Ectodermal cell (in vitro differentiated cells): ENCODE measurements at regions not wholly inside any gene's neighbourhood (a gene's known extent, or its start where the extent isn't known, plus 50 kb on each side); places are given as distances from the start of the nearest gene placed in this dataset.

Source experiments
- H3K27ac ChIP-seq: 2 replicates; pipeline ENCODE4 v1.7.0; 2013; ENCODE audit warnings: mild to moderate bottlenecking, low read depth, low read length; ENCODE audit not compliant: insufficient read depth, poor library complexity, severe bottlenecking
- H3K27me3 ChIP-seq: 2 replicates; pipeline ENCODE4 v1.7.0; 2013; ENCODE audit warnings: mild to moderate bottlenecking, low read length; ENCODE audit not compliant: insufficient read depth, control insufficient read depth, poor library complexity, severe bottlenecking
- H3K36me3 ChIP-seq: one replicate; pipeline ENCODE4 v1.7.0; 2013; ENCODE audit warnings: low read length; ENCODE audit not compliant: control insufficient read depth, insufficient read depth
- H3K4me1 ChIP-seq: one replicate; pipeline ENCODE4 v1.7.0; 2013; ENCODE audit warnings: low read length; ENCODE audit not compliant: control insufficient read depth, insufficient read depth
- H3K4me3 ChIP-seq: 2 replicates; pipeline ENCODE4 v1.7.0; 2013; ENCODE audit warnings: low read depth, low read length, control low read depth; ENCODE audit not compliant: insufficient read depth
- H3K9me3 ChIP-seq: 2 replicates; pipeline ENCODE4 v1.7.0; 2013; ENCODE audit warnings: mild to moderate bottlenecking, low read length, moderate library complexity; ENCODE audit not compliant: control insufficient read depth
- WGBS, 2 experiments: methylation state at CpG; one replicate each; pipeline ENCODE4 v1.1.7; 2013; ENCODE audit warnings: missing lambda C conversion rate in 2 of 2; 5-methylcytosine and 5-hydroxymethylcytosine counted together

- Histone ChIP-seq H3K27me3 (no peaks in the 10 kb centered on the region), H3K4me3 (no peak overlapping the region), H3K4me1 (no peaks in the 10 kb centered on the region), H3K9me3 (no peaks in the 10 kb centered on the region), H3K36me3 (no peaks in the 10 kb centered on the region), H3K27ac (no peak overlapping the region)
- 67 to 83% methylated on average over 2 of the region's 2 CpGs for WGBS, 2 experiments
Measured at GRCh38 chr9:80945436-80945835, 743.9 kb downstream of the TLE1 start.

- no peak overlapping the region for H3K27ac ChIP-seq
- no peaks in the 10 kb centered on the region for H3K4me1 ChIP-seq
- no peaks in the 10 kb centered on the region for H3K27me3 ChIP-seq
- no peaks in the 10 kb centered on the region for H3K9me3 ChIP-seq
- WGBS, 2 experiments = 92 to 100% methylated on average over 1 of the region's 1 CpG
- no peak overlapping the region for H3K4me3 ChIP-seq
- no peaks in the 10 kb centered on the region for H3K36me3 ChIP-seq
Measured at GRCh38 chr9:80937645-80938044, 751.7 kb downstream of the TLE1 start.

GRCh38 chr9:80934095-80934494 is 755.3 kb downstream of the TLE1 start:
- Histone ChIP-seq H3K4me3 (no peak overlapping the region), H3K36me3 (no peaks in the 10 kb centered on the region), H3K27ac (no peak overlapping the region), H3K27me3 (no peaks in the 10 kb centered on the region), H3K9me3 (no peaks in the 10 kb centered on the region), H3K4me1 (no peaks in the 10 kb centered on the region)
- WGBS, 2 experiments = 82 to 86% methylated on average over 3 of the region's 3 CpGs

GRCh38 chr9:80932947-80933780 is 756.2 kb downstream of the TLE1 start:
- H3K9me3 ChIP-seq = no peaks in the 10 kb centered on the region
- 94 to 96% methylated on average over 6 to 7 of the region's 7 CpGs for WGBS, 2 experiments
- H3K36me3 ChIP-seq = no peaks in the 10 kb centered on the region

GRCh38 chr9:80932181-80932580 is 757.2 kb downstream of the TLE1 start:
- Histone ChIP-seq H3K4me3 (no peak overlapping the region), H3K9me3 (no peaks in the 10 kb centered on the region), H3K4me1 (no peaks in the 10 kb centered on the region), H3K27me3 (no peaks in the 10 kb centered on the region), H3K36me3 (no peaks in the 10 kb centered on the region), H3K27ac (no peak overlapping the region)
- 45 to 60% methylated on average over 2 to 3 of the region's 3 CpGs for WGBS, 2 experiments

More at GRCh38 chr9:80932947-80933780, 756.2 kb downstream of the TLE1 start:
- no peaks in the 10 kb centered on the region for H3K27me3 ChIP-seq
- no peak overlapping the region for H3K4me3 ChIP-seq
- H3K4me1 ChIP-seq = no peaks in the 10 kb centered on the region
- no peak overlapping the region for H3K27ac ChIP-seq

- no peaks in the 10 kb centered on the region for H3K9me3 ChIP-seq
- no peaks in the 10 kb centered on the region for H3K36me3 ChIP-seq
- H3K4me3 ChIP-seq = no peak overlapping the region
- H3K4me1 ChIP-seq = no peaks in the 10 kb centered on the region
- no peak overlapping the region for H3K27ac ChIP-seq
- WGBS, 2 experiments = 78 to 85% methylated on average over 3 of the region's 3 CpGs
- H3K27me3 ChIP-seq = no peaks in the 10 kb centered on the region
Measured at GRCh38 chr9:80931163-80931562, 758.2 kb downstream of the TLE1 start.

GRCh38 chr9:80928697-80929096 is 760.6 kb downstream of the TLE1 start:
- no peaks in the 10 kb centered on the region for H3K9me3 ChIP-seq
- no peaks in the 10 kb centered on the region for H3K27me3 ChIP-seq
- no peak overlapping the region for H3K4me3 ChIP-seq
- H3K36me3 ChIP-seq = no peaks in the 10 kb centered on the region
- H3K4me1 ChIP-seq = no peaks in the 10 kb centered on the region
- no peak overlapping the region for H3K27ac ChIP-seq

- no peak overlapping the region for H3K27ac ChIP-seq
- no peaks in the 10 kb centered on the region for H3K4me1 ChIP-seq
- no peaks in the 10 kb centered on the region for H3K36me3 ChIP-seq
- H3K4me3 ChIP-seq = no peak overlapping the region
- 95 to 97% methylated on average over 3 of the region's 3 CpGs for WGBS, 2 experiments
- no peaks in the 10 kb centered on the region for H3K9me3 ChIP-seq
- H3K27me3 ChIP-seq = no peaks in the 10 kb centered on the region
Measured at GRCh38 chr9:80926611-80927010, 762.7 kb downstream of the TLE1 start.

GRCh38 chr9:80922544-80922943 is 766.8 kb downstream of the TLE1 start:
- Histone ChIP-seq H3K4me1 (no peaks in the 10 kb centered on the region), H3K27ac (no peak overlapping the region), H3K4me3 (no peak overlapping the region), H3K36me3 (no peaks in the 10 kb centered on the region), H3K27me3 (no peaks in the 10 kb centered on the region), H3K9me3 (no peaks in the 10 kb centered on the region)
- WGBS, 2 experiments = 74 to 88% methylated on average over 3 of the region's 3 CpGs

- Histone ChIP-seq H3K4me3 (no peak overlapping the region), H3K27ac (no peak overlapping the region), H3K36me3 (no peaks in the 10 kb centered on the region), H3K9me3 (no peaks in the 10 kb centered on the region), H3K27me3 (no peaks in the 10 kb centered on the region), H3K4me1 (no peaks in the 10 kb centered on the region)
- WGBS, 2 experiments = 93% methylated on average over 10 of the region's 10 CpGs
Measured at GRCh38 chr9:80906728-80907127, 782.6 kb downstream of the TLE1 start.
